ENCODE measurements at regions not wholly inside any gene's neighbourhood (a gene's known extent, or its start where the extent isn't known, plus 50 kb on each side); places are given as distances from the start of the nearest gene placed in this dataset.

DNA sequence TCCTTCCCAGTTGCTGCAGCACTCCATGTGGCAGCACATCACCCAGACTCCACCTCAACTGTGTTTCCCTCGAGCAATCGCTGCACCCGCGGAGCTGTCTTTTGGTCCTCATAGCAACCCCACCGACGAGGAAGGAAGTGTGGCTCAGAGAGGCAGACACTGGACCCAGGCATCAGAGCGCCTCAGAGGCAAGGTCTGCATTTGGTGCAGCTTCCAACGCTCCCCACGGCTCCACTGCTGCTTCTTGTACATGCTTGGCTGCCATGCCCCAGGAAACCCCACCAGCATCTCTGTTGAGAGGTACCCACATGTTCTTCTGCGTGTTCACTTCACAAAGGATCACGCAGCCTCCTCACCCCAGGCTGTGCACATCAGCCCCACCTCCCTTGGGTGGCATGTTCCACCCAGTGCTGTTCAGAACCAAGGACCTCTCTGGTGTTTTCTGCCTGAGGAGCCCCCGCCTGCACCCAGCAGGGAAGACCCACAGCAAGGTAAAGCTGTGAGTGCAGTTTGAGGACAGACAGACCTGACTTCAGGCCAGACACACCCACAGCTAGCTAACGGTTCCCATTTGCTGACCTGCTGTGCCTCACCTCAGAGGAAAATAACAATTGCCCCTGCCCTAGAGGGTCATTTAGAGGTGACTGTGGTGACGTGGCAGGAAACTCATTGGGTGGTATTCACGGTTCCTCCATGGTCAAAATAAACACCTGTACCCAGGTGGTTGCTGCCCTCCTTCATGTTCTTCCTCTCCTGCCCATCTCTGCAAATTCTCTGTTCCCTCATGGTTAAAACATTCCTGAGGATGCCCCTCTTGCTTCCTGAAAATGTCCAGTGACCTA is 326.3 kb upstream of the MYT1L start:
- ATAC-seq (replicated peaks in 1 of 4): peak; percentile 51 to 75 (median 64)
- ChIA-PET CTCF (interaction anchor here in 1 of 2 donors (0.7 kb wide), 2 partner anchors 922 to 995 kb away, joined by 5 to 6 read pairs; no protein-coding TSS in a partner anchor), POLR2A (no interaction called here)
- no peaks in the 10 kb centered on the region for H3K36me3 ChIP-seq (ENCODE audit: control insufficient read depth in 2 of 2, extremely low read depth in 1 of 2, insufficient read depth in 1 of 2, low read length in 1 of 2)
- H3K36me3 Mint-ChIP-seq: no peaks in the 10 kb centered on the region
- WGBS (ENCODE audit: insufficient coverage): 26% methylated on average over 14 of the region's 15 CpGs
- H3K27ac ChIP-seq (ENCODE audit: low read length): no peak overlapping the region
- H3K4me3 Mint-ChIP-seq: peak overlapping the region in 1 of 3 donors; percentile 23
- H3K4me3 ChIP-seq (ENCODE audit: control insufficient read depth in 1 of 2, extremely low read depth in 1 of 2, low read length in 1 of 2): no peak overlapping the region
- H3K9me3 Mint-ChIP-seq: peaks cover 0 to 8% (median 8%) of the 10 kb centered on the region in 3 donors
- peaks cover 1 to 3% of the 10 kb centered on the region in 2 donors for H3K27me3 Mint-ChIP-seq
- no peaks in the 10 kb centered on the region for H3K9me3 ChIP-seq
- peak overlapping the region in 1 of 2 donors; percentile 19 for H3K27ac Mint-ChIP-seq
- H3K27me3 ChIP-seq (replicated peaks in 1 of 2; ENCODE audit: control insufficient read depth in 2 of 2, extremely low read depth in 1 of 2, insufficient read depth in 2 of 2, low read length in 1 of 2): peaks cover 0 to 11% of the 10 kb centered on the region in 2 experiments
- DNase-seq: peak in 3 of 35 experiments; percentile 10 to 17 (median 16)
- H3K4me1 ChIP-seq (ENCODE audit: control insufficient read depth in 1 of 2, extremely low read depth in 1 of 2, insufficient read depth in 2 of 2, low read length in 2 of 2): peaks cover 5 to 8% of the 10 kb centered on the region in 2 experiments
- peaks cover 6 to 14% (median 8%) of the 10 kb centered on the region in 3 donors for H3K4me1 Mint-ChIP-seq

DNA sequence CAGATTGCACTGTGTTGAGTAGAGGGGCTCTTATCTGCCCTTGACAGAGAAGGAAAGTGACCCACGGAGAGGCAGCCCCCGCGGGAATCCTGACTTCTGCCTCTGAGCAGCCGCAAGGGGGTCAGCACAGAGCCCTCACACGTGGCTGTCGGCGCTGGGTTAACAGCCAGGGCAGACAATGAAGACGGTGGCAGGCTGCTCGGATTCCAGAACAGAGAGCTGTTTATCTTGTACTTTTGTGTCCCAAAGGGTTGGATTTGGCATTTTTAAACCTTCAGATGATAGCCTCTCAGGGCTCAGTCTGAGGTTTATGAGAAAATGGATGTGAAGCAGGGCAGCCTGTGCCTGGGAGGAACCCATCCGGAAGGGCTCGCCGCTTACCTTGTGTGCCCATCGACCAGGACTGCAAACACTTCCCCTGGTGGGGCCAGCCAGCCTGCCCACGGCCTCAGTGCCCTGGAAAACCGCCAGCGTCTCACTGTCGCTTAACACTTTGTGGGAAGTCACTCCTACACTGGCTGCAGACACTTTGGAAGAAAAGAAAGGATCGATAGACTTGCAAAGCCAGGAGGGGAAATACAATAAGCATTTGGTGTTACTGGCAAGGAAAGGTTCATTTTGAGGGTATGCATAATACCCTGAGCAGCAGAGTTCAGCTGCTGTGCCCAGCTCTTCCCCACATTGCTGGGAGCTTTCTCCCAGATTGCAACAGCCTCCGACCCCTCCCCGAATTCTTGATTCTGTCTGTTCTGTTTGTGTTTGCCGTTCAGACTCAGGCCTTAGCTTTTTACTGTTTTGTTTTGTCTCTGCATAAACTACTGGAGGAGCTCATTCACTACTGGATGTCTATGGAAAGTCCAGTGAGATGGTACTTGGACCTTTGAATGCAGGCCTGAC is 325.3 kb upstream of the MYT1L start:
- H3K27ac Mint-ChIP-seq: peak overlapping the region in 1 of 2 donors; percentile 19
- no peaks in the 10 kb centered on the region for H3K36me3 Mint-ChIP-seq
- CTCF ChIA-PET: interaction anchor here in 1 of 2 donors (0.7 kb wide), 2 partner anchors 923 to 996 kb away, joined by 5 to 6 read pairs; no protein-coding TSS in a partner anchor
- Histone ChIP-seq H3K27ac (ENCODE audit: low read length) (no peak overlapping the region), H3K4me3 (ENCODE audit: control insufficient read depth in 1 of 2, extremely low read depth in 1 of 2, low read length in 1 of 2) (no peak overlapping the region), H3K27me3 (replicated peaks in 1 of 2; ENCODE audit: control insufficient read depth in 2 of 2, extremely low read depth in 1 of 2, insufficient read depth in 2 of 2, low read length in 1 of 2) (peaks cover 0 to 11% of the 10 kb centered on the region in 2 experiments), H3K9me3 (no peaks in the 10 kb centered on the region), H3K4me1 (ENCODE audit: control insufficient read depth in 1 of 2, extremely low read depth in 1 of 2, insufficient read depth in 2 of 2, low read length in 2 of 2) (peaks cover 8% of the 10 kb centered on the region in 2 experiments), H3K36me3 (ENCODE audit: control insufficient read depth in 2 of 2, extremely low read depth in 1 of 2, insufficient read depth in 1 of 2, low read length in 1 of 2) (no peaks in the 10 kb centered on the region)
- peaks cover 1 to 3% of the 10 kb centered on the region in 2 donors for H3K27me3 Mint-ChIP-seq
- WGBS (ENCODE audit: insufficient coverage): 74% methylated on average over 19 of the region's 21 CpGs
- peaks cover 6 to 14% (median 11%) of the 10 kb centered on the region in 3 donors for H3K4me1 Mint-ChIP-seq
- H3K4me3 Mint-ChIP-seq: peak overlapping the region in 1 of 3 donors; percentile 23
- no peak for DNase-seq
- POLR2A ChIA-PET: no interaction called here
- peaks cover 0 to 8% (median 8%) of the 10 kb centered on the region in 3 donors for H3K9me3 Mint-ChIP-seq
- ATAC-seq (replicated peaks in 1 of 4): no peak

DNA sequence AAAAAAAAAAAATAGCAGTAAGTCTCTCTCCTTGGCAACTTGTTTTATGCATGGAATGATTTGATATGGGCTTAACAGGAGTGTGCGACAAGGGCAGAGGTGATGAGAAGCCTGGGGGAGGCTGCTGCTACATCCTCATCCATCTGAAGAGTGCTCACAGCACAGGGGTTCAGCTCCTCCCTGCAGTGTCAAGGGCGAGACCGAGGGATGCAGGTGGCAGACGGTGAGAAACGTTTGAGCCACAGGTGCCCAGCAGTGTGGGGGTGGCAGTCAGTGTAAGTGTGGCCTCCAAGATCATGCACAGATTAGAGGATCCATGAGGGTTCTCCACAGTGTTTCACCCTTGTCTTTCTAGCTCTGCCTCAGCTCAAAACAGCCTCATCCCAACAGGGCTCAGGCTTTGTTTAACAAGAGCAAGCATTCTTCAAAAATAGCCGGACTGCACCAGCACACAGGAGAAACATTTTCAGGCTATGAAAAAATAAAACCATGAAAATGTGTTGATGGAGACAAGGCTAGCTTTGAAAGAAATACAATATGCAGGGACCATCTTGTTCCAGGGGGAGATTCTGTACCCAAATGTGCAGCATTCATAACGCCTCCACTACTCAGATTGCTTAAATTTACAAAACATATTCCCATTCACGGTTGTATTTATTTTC is 324.5 kb upstream of the MYT1L start:
- Histone ChIP-seq H3K36me3 (ENCODE audit: control insufficient read depth in 2 of 2, extremely low read depth in 1 of 2, insufficient read depth in 1 of 2, low read length in 1 of 2) (no peaks in the 10 kb centered on the region), H3K4me1 (ENCODE audit: control insufficient read depth in 1 of 2, extremely low read depth in 1 of 2, insufficient read depth in 2 of 2, low read length in 2 of 2) (peaks cover 8 to 11% of the 10 kb centered on the region in 2 experiments), H3K4me3 (ENCODE audit: control insufficient read depth in 1 of 2, extremely low read depth in 1 of 2, low read length in 1 of 2) (no peak overlapping the region), H3K27ac (ENCODE audit: low read length) (no peak overlapping the region), H3K27me3 (replicated peaks in 1 of 2; ENCODE audit: control insufficient read depth in 2 of 2, extremely low read depth in 1 of 2, insufficient read depth in 2 of 2, low read length in 1 of 2) (peaks cover 0 to 11% of the 10 kb centered on the region in 2 experiments), H3K9me3 (no peaks in the 10 kb centered on the region)
- Mint-ChIP-seq H3K4me1 (peaks cover 6 to 15% (median 14%) of the 10 kb centered on the region in 3 donors), H3K27ac (no peak overlapping the region), H3K9me3 (peaks cover 0 to 8% (median 5%) of the 10 kb centered on the region in 3 donors), H3K27me3 (peaks cover 1 to 3% of the 10 kb centered on the region in 2 donors), H3K36me3 (no peaks in the 10 kb centered on the region), H3K4me3 (no peak overlapping the region)
- ChIA-PET POLR2A (no interaction called here), CTCF (no interaction called here)
- no peak for ATAC-seq (replicated peaks in 1 of 4)
- 73% methylated on average over 3 of the region's 8 CpGs for WGBS (ENCODE audit: insufficient coverage)
- no peak for DNase-seq

DNA sequence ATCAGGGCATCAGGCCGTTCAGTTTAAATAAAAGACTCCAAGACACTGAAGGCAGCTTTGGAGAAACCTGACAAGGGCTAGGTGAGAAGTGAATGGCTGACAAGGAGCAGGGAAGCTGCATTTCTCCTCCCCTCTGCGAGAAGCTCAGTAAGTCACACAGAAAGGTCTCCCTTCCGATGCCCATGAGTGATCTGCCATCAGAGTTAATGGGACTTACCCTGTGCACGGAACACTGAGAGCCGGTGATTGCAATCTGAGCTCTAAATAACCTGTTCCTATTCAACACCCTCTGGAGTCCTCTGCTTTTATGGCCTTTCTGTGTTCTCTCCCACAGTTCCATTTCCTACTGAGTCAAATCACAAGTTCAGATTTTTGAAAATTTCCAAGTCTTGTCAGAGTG is 322.2 kb upstream of the MYT1L start:
- H3K4me3 Mint-ChIP-seq: no peak overlapping the region
- peaks cover 0 to 14% of the 10 kb centered on the region in 2 experiments for H3K27me3 ChIP-seq (replicated peaks in 1 of 2; ENCODE audit: control insufficient read depth in 2 of 2, extremely low read depth in 1 of 2, insufficient read depth in 2 of 2, low read length in 1 of 2)
- H3K4me3 ChIP-seq (ENCODE audit: control insufficient read depth in 1 of 2, extremely low read depth in 1 of 2, low read length in 1 of 2): no peak overlapping the region
- 77% methylated on average over 3 of the region's 5 CpGs for WGBS (ENCODE audit: insufficient coverage)
- H3K27ac Mint-ChIP-seq: no peak overlapping the region
- H3K9me3 ChIP-seq: no peaks in the 10 kb centered on the region
- H3K4me1 Mint-ChIP-seq: peaks cover 6 to 26% (median 14%) of the 10 kb centered on the region in 3 donors
- DNase-seq (no peak), ATAC-seq (replicated peaks in 1 of 4) (no peak)
- ChIA-PET POLR2A (no interaction called here), CTCF (no interaction called here)
- H3K9me3 Mint-ChIP-seq: peaks cover 0 to 2% (median 2%) of the 10 kb centered on the region in 3 donors
- no peaks in the 10 kb centered on the region for H3K36me3 ChIP-seq (ENCODE audit: control insufficient read depth in 2 of 2, extremely low read depth in 1 of 2, insufficient read depth in 1 of 2, low read length in 1 of 2)
- peaks cover 8 to 12% of the 10 kb centered on the region in 2 experiments for H3K4me1 ChIP-seq (ENCODE audit: control insufficient read depth in 1 of 2, extremely low read depth in 1 of 2, insufficient read depth in 2 of 2, low read length in 2 of 2)
- H3K27me3 Mint-ChIP-seq: peaks cover 1 to 3% of the 10 kb centered on the region in 2 donors
- H3K36me3 Mint-ChIP-seq: no peaks in the 10 kb centered on the region
- H3K27ac ChIP-seq (ENCODE audit: low read length): no peak overlapping the region

DNA sequence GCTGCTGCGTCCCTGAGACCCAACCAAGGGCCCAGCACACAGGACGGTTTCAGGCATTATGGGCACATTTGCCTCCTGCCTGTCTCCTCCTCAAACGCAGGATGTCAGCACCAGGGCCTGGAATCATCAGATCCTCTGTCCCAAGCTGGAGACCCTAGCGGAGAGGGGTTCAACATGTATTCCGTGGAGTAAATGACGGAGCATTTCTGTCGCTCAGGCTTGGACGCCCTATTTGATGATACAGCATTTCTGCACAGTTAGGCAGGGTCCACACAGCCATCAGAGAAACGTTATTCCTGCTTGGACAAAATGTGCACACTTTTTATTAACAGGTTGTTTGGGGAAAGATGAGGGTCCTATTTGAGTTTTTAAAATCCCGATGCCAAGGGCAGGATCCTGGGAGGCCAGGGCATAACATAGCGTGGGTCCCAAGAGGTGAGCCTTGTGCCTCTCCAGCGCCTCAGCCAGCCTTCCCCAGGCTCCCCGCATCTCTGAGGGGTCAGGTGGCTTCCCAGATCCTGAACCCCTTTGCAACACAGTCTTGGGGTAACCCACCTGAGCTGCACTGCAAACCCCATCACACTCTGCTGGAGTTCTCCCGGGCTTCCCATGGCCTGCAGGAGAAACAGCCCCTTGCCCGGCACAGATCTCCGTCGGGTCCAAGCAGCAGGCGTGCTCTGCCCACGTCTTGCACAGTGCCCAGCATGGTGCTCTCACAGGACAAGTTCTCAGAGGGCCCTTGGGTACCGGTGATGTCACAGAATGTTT is 319.7 kb upstream of the MYT1L start:
- ChIA-PET CTCF (no interaction called here), POLR2A (no interaction called here)
- no peak overlapping the region for H3K27ac ChIP-seq (ENCODE audit: low read length)
- Mint-ChIP-seq H3K27ac (no peak overlapping the region), H3K27me3 (no peaks in the 10 kb centered on the region), H3K4me1 (peaks cover 17 to 40% (median 23%) of the 10 kb centered on the region in 3 donors), H3K4me3 (no peak overlapping the region), H3K9me3 (no peaks in the 10 kb centered on the region), H3K36me3 (no peaks in the 10 kb centered on the region)
- peaks cover 0 to 6% of the 10 kb centered on the region in 2 experiments for H3K27me3 ChIP-seq (replicated peaks in 1 of 2; ENCODE audit: control insufficient read depth in 2 of 2, extremely low read depth in 1 of 2, insufficient read depth in 2 of 2, low read length in 1 of 2)
- ATAC-seq (replicated peaks in 1 of 4): no peak
- no peak for DNase-seq
- no peaks in the 10 kb centered on the region for H3K9me3 ChIP-seq
- H3K4me3 ChIP-seq (ENCODE audit: control insufficient read depth in 1 of 2, extremely low read depth in 1 of 2, low read length in 1 of 2): no peak overlapping the region
- H3K36me3 ChIP-seq (ENCODE audit: control insufficient read depth in 2 of 2, extremely low read depth in 1 of 2, insufficient read depth in 1 of 2, low read length in 1 of 2): no peaks in the 10 kb centered on the region
- 98% methylated on average over 15 of the region's 20 CpGs for WGBS (ENCODE audit: insufficient coverage)
- H3K4me1 ChIP-seq (ENCODE audit: control insufficient read depth in 1 of 2, extremely low read depth in 1 of 2, insufficient read depth in 2 of 2, low read length in 2 of 2): peaks cover 15 to 25% of the 10 kb centered on the region in 2 experiments

Measured in T-cell (primary cell).